HG03108 (cell line): ENCODE measurements at regions not wholly inside any gene's neighbourhood (a gene's known extent, or its start where the extent isn't known, plus 50 kb on each side); places are given as distances from the start of the nearest gene placed in this dataset.

Source experiments
- ATAC-seq: cut with Tn5 transposase; IDR thresholded peaks from one replicate; pipeline ENCODE4 v1.9.1; 2021; ENCODE audit warnings: moderate library complexity; ENCODE audit not compliant: unreplicated experiment

GRCh38 chr15:95948411-95948810 lies 382.1 kb upstream of the NR2F2 start:
- no peak for ATAC-seq

DNA sequence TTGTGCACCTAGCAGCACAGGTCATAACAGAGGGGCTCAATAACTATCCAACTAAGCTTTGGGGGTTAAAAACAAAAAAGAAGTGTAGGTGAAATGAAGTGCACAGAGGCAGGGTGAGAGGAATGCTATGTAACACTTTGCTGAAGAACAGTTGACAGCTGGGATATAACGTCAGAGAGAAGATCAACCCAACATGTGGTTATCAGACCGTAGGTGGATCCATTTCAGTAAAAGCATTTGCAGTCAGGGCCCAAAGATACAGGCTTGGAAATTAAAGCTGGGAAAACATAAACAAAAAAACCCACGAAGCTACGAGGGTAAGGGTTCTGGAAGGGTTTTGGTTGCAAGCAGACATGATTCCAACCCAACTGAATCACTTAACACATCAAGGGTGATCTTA lies 377.5 kb upstream of the NR2F2 start:
- ATAC-seq = no peak

DNA sequence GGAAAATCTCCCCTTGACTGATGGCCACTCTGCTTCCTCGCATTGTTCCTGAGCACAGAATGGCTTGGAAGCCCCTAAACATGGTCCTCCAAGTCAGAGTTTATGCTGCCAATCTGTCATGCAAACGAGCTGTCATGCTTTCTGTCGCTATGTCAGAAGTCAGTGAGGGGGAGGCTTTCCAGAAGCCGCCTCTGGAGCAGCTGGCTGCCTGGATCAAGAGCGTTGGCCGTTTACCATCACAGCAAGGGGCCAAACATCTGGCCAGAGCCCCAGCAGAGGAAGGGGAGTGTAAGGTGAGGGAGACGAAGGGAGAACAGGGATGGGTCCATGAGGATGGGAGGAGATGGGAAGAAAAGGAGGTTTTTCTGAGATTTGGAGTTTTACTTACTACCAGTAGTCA lies 372.6 kb upstream of the NR2F2 start:
- no peak for ATAC-seq

- ATAC-seq = no peak
These were observed 372.1 kb upstream of the NR2F2 start for GRCh38 chr15:95958382-95958781.

GRCh38 chr15:95968856-95969255 lies 361.6 kb upstream of the NR2F2 start:
- no peak for ATAC-seq

DNA sequence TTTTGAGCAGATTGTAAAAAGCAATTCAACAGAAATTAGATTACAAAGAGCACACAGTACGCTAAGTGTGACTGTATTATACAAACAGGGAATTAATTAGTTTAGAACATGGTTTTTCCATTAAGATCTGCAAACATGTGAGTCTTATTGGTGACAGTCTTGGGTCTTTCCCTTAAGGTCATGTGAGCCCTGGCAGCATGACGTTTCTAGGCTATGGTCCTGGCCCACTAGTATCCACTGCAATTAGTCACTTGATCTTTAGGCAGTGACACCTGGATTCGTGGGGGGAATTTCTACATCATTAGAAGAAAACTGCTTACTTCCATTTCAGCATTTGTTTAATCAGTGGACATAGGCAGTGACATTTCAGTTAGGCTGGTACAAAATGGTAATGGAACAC lies 360.2 kb upstream of the NR2F2 start:
- no peak for ATAC-seq

- ATAC-seq = no peak
These were observed 358.4 kb upstream of the NR2F2 start for GRCh38 chr15:95972041-95972553.

DNA sequence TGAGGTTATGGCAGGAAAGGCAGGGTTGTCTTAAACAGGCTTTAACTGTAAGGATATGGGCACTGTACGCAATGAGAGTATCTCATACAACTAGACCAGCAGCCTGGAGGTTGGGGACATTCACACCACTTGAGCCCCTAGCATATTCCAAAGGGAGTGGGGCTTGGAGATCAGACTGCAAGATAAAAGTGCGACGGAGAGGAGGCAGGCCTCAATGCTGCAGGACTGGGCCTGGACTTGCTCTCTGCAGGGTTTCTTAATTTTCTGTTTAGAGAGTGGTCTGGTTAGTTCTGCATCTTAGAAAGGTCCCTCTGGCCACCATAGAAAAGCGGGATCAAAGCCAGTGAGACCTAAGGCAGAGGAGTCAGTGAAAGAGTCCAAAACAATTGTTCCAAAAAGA lies 357.7 kb upstream of the NR2F2 start:
- no peak for ATAC-seq

- peak; percentile 85 for ATAC-seq
These were observed 356.8 kb upstream of the NR2F2 start for GRCh38 chr15:95973566-95974256.

DNA sequence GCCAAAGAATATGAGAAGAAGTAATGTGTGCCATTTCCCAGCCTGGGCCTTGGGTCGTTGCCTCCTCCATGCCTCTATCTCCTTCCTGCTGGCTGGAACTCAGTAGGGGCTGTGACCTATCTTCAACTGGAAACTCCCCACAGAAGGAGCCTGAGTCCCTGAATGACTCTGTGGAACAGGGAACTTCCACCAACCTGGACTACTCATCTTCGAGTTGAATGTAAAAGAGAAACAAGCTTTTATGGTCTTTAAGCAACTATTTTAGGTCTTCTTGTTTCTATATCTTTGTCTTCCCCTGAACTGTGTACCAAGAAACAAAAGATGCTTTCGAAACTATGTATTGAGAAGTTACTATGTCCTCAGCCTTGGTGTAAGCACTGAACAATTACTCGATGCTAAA lies 355.3 kb upstream of the NR2F2 start:
- ATAC-seq = no peak

GRCh38 chr15:95979286-95979685 lies 351.2 kb upstream of the NR2F2 start:
- ATAC-seq = no peak

DNA sequence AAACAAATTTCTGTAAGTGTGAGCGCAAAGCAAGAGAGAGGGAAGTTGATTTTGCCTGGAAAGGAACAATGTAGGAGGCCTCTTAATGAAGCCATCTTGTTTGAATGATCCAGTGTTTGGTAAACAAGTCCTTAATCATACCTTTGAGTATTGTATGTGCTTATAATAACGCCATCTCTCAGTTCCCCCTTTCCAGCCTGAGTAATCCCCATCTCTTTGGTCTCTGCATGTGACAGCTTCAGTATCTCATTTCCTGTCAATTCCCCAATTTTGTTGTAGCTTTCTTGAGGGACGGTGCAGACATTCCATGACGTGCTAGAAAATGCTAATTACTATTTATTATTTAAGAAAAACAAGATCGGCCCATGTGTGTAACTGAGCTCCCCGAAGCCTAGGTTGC lies 349.3 kb upstream of the NR2F2 start:
- ATAC-seq = no peak

DNA sequence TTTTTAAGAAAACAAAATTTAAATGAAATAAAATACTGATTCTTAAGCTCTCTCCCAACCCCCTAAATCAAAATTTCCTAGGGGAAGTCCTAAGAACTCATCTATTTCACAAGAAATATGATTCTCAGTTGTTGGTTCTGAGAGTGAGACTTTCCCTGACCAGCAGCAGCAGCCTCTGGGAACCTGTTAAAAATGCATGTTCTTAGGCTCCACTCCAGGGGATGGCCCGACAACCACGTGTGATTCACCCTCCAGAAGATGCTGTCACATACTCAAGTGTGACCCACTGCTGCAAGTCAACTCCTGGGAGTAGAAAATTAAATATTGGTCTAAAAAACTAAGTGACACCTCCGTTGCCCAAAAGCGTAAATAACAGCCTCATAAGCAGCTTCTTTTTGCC lies 343.2 kb upstream of the NR2F2 start:
- no peak for ATAC-seq

DNA sequence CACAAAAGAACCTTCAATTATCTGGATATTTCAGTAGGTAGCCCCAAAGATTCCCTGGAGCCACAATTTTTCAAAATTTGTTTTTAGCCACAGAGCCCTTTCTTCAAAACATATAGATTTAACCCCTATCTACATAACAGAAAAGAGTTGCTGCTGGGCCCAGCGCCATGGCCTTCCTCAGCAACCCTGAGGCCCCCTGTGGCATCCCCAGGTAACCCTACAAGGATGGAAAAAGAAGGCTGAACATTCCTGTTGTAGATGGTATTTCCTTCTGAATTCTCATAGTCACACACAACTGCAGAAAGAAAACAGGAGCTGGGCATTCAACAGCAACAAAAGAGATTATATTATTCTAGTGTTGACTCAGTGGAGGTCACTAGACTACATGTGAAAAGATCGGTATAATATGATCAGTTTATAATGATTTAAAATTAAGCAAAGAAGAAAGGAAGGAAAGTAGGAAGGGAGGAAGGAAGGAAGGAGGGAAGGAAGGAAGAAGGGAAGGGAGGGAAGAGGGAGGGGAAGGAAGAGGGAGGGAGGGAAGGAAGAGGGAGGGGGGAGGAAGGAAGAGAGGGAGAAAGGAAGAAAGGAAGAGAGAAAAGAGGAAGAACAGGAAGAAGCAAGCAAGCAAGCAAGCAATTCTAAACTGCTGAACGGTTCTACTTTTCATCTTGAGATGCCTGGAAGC lies 342.5 kb upstream of the NR2F2 start:
- no peak for ATAC-seq

GRCh38 chr15:95988574-95988887 lies 342.0 kb upstream of the NR2F2 start:
- ATAC-seq = no peak

DNA sequence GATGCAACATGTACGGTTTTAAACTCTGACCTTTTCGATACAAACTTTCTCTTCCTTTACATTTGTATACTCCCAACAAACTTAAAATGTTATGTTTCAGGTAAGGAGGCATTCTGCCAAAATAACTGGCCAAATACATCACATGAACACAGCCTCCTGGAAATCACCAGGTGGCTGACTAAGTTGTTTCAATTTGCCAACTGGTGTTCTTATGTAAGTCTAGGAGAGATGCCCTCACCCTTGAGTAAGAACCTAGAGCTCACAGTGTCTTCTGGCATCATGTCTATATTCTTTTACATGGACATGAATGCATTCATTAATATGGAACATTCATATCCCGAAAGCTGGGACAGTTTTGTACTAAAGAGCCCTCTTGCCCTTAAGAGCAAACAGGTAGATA lies 341.1 kb upstream of the NR2F2 start:
- no peak for ATAC-seq

GRCh38 chr15:95990833-95991232 lies 339.7 kb upstream of the NR2F2 start:
- ATAC-seq = no peak

DNA sequence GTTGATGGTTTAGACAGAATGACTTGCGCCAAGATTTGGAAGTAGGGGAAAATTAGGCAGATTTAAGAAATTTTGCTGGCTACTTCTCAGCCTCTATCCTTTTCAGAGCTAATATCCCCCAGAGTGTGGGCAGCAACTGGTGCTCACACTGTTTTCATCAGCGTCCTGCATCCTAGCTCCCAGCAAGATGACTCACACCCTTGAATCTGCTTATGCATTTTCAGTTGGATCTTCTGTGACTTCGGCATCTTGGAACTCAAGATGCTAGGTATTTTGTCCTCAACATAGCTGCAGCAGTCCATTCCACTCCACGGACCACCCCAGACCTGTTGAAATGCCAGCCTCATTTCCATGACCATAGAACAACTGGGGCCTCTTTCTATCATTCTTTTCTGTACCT lies 336.1 kb upstream of the NR2F2 start:
- no peak for ATAC-seq

- ATAC-seq = no peak
These were observed 334.9 kb upstream of the NR2F2 start for GRCh38 chr15:95995375-95996168.

DNA sequence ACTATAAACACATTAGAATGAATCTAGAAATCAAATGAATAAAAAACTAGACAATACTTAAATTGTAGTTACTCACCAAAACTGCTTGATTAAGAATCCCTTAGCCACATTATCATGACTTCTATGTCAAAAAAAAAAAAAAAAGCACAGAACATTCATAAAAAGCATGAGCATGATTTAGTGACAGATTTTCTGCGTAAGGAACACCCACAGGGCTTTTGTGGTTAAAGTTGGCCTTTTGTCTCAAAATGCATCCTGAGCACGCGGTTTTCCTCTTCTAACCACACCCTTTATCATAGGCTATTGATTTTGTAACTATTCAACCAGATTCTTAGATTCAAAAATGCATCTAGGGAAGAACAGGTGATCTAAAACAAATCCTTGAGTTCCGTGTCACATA lies 334.0 kb upstream of the NR2F2 start:
- ATAC-seq = no peak

DNA sequence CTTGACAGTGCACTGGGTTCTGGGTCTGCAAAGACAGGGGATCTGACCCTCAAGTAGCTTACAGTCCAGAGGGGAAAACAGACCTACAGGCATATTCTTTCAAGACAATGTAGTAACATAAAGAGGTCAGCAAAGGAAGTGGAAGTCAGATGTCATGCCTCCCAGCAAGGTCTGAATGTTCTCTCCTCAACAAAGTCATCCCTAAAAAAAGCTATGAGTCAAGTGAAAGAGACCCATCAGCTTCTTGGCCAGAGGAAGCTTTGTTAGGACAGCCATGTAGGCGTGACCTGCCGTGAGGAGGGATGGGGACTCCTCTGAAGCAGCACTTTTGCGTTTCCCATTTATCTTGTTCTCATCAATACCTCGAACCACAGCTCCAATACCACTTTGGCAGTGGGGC lies 331.6 kb upstream of the NR2F2 start:
- no peak for ATAC-seq
